GM10266 (cell line): ENCODE measurements at regions not wholly inside any gene's neighbourhood (a gene's known extent, or its start where the extent isn't known, plus 50 kb on each side); places are given as distances from the start of the nearest gene placed in this dataset.

Experiments used
- DNase-seq: peaks from one replicate; pipeline ENCODE4 v3.0.0; 2012; ENCODE audit errors: extremely low spot score
- TF ChIP-seq, protein P1 (sequence below): IDR thresholded peaks from 2 replicates; pipeline ENCODE4 v1.5.1; 2012; ENCODE audit warnings: mild to moderate bottlenecking, low read depth; ENCODE audit not compliant: control insufficient read depth, insufficient read depth; ENCODE audit errors: missing control alignments

DNA sequence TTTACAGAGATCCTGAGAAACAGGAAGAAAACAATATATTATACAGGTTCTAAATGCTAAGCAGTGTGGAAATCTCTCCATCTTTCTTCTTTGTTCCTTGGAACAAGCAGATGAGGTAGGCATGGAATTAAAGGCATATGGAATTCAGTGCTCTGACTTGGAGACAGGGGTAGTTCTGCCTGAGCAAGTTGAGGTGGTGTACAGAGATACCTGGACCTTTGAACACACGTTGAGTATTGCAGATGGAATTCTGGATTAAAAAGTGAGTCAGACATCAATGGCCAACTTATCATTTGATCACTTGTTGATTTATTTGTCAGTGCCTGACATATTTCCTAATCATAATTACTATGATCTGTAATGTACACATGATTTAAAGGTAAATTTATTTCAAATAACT lies 293.9 kb upstream of the IRX4 start:
- TF ChIP-seq, protein P1, sequence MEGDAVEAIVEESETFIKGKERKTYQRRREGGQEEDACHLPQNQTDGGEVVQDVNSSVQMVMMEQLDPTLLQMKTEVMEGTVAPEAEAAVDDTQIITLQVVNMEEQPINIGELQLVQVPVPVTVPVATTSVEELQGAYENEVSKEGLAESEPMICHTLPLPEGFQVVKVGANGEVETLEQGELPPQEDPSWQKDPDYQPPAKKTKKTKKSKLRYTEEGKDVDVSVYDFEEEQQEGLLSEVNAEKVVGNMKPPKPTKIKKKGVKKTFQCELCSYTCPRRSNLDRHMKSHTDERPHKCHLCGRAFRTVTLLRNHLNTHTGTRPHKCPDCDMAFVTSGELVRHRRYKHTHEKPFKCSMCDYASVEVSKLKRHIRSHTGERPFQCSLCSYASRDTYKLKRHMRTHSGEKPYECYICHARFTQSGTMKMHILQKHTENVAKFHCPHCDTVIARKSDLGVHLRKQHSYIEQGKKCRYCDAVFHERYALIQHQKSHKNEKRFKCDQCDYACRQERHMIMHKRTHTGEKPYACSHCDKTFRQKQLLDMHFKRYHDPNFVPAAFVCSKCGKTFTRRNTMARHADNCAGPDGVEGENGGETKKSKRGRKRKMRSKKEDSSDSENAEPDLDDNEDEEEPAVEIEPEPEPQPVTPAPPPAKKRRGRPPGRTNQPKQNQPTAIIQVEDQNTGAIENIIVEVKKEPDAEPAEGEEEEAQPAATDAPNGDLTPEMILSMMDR: no peak

DNA sequence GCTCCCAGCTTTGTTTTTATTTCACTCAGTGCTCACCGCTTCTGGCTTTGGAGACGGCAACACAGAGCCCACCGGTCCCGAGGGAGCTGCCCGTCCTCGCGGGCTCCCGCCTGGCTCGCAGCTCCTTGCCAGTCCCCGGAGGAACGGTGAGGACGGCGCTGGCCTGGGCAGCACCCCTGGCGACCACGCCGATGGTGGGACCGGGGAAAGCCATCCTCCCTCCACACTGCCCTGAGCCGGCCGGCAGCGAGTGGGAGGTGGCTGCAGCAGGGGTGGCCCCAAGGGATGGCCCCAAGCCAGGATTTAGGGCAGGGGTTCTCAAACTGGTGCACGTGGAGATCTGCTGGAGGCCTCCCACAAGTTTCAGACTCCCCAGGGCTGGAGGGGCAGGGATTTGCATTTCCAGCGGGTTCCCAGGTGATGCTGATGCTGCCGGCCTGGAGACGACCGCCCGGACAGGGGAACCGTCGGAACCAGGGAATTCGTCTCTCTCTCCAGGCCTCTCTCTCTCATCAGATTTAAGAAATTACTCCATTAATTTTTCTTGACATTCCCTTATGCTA lies 293.2 kb upstream of the IRX4 start:
- TF ChIP-seq, protein P1: no peak
- DNase-seq: no peak

More for the DNA sequence above, 293.9 kb upstream of the IRX4 start:
- no peak for DNase-seq

DNA sequence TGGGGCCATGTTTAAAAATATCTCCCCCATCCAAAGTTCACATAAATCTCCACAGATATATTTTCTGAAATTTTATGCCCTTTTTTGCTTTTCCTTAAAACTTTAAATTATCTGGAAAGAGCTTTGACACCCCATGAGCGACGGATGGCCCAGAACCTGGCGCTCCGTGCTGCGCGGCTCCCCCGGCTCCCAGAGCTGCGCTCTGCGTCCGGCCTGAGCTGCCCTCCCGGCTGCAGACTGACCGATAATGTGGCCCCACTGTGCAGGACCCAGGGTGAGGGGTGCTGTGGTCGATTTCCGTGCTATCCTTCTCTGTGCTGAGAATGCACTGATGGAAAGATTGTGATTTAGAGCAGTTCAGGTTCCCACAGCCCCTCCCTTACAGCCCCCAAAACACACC lies 292.3 kb upstream of the IRX4 start:
- TF ChIP-seq, protein P1: no peak
- DNase-seq: no peak

DNA sequence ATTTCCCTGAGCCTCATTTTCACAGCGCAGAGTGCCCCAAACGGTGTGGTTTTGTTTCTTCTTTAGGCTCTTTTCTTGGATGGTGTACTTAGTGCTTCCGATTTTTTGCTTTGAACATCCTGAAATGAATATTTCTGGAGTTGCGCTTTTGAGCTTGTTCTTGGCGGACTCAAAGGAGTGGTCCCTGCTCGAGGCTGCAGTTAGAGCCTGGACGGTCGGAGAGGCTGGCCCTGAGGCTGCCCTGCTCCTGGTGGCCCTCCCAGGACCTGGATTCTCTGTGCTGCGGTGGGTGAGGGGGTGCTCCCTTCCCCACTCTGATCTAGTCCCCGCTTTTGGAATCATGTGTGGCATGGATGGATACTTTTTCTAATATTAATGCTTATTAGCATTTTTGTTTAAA lies 291.8 kb upstream of the IRX4 start:
- no peak for DNase-seq

DNA sequence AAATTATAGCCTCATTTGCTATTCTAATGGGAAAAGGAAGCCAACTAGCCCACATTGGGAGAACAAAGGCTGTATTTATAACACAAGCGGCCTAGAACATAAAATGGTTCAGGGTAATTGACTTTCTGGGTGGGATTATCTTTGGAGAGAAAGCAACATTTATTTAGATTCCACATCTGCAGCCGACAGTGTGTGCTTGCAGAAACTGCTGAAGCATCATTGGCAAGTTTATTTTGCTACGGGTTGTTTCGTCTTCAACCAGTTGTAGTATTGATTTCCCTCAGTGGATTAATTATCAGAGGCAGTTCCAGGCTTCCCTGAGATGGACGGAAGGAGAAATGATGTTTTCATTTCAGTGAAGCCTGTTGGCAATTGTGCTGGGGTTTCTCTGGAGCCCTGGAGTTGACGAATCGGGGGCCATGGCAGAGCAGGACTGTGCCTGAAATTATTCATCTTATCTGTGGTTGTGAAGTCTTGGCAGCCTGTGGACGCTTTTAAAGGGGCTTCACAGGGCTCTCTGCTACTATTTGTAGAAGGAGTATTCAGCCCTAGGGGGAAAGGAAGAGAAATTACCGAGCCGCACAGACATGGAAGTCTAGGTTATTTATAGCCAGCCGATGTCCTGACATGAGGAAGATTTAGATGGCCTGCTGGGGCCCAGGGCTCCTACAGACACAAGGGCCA lies 290.6 kb upstream of the IRX4 start:
- no peak for DNase-seq
- TF ChIP-seq, protein P1: no peak

More for the DNA sequence above, 291.8 kb upstream of the IRX4 start:
- TF ChIP-seq, protein P1: no peak

DNA sequence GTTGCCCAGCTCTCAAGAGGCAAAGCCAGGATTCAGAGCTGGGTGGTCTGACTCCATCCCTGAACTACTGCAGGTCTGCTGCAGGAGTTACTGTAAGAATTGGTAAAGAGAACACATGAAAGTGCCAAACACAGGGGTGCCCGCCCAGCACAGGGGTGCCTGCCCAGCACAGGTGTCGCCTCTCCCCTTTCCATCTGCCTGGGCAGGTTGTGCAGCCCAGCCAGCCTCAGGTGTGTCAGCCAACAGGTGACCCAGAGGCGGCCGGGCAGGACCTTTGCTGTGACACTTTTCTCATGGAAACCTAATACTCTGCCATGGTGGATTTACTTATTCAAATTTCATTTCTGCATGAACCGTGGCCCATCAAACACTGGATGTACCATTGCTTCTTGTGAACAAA lies 289.7 kb upstream of the IRX4 start:
- DNase-seq: no peak
- TF ChIP-seq, protein P1: no peak

DNA sequence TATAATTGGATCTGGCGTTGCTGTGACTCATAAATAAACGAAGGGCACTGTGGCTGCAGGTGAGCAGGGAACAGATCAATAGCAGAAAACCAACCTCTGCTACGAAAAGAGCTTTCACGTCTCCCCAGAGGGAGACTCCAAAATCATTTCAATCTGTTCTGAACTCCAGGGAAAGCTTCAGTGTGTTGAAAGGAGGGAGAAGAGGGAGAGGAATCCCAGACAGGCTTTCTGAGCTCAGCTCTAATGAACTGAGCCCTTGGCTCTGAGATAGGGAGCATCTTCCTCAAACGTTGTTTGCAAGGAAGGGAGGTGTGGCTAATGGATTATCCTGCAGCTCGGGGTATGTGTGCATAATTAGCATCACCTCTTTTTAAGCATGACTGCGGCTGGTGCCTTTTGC lies 288.0 kb upstream of the IRX4 start:
- no peak for DNase-seq
- TF ChIP-seq, protein P1: no peak
